ENCODE measurements at regions not wholly inside any gene's neighbourhood (a gene's known extent, or its start where the extent isn't known, plus 50 kb on each side); places are given as distances from the start of the nearest gene placed in this dataset.

GRCh38 chr7:46832136-46832535 lies 749.8 kb downstream of the TNS3 start:
- TF ChIP-seq POLR2A (IDR thresholded peaks at IDR 0.05) (no peak), EP300 (IDR thresholded peaks at IDR 0.05) (no peak)
- TF ChIP-seq, protein P1, sequence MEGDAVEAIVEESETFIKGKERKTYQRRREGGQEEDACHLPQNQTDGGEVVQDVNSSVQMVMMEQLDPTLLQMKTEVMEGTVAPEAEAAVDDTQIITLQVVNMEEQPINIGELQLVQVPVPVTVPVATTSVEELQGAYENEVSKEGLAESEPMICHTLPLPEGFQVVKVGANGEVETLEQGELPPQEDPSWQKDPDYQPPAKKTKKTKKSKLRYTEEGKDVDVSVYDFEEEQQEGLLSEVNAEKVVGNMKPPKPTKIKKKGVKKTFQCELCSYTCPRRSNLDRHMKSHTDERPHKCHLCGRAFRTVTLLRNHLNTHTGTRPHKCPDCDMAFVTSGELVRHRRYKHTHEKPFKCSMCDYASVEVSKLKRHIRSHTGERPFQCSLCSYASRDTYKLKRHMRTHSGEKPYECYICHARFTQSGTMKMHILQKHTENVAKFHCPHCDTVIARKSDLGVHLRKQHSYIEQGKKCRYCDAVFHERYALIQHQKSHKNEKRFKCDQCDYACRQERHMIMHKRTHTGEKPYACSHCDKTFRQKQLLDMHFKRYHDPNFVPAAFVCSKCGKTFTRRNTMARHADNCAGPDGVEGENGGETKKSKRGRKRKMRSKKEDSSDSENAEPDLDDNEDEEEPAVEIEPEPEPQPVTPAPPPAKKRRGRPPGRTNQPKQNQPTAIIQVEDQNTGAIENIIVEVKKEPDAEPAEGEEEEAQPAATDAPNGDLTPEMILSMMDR (IDR thresholded peaks at IDR 0.05): no peak
